Activated CD8-positive, alpha-beta T cell treated with anti-CD3 and anti-CD28 coated beads for 36 hours (primary cell): ENCODE measurements at regions not wholly inside any gene's neighbourhood (a gene's known extent, or its start where the extent isn't known, plus 50 kb on each side); places are given as distances from the start of the nearest gene placed in this dataset.

ENCODE experiments used
- ATAC-seq: fragments of 200-7000 bp; cut with Tn5 transposase; one replicate; pipeline ENCODE4 v1.10.0; 2021; ENCODE audit warnings: mild to moderate bottlenecking, moderate library complexity
- CTCF ChIA-PET: fragments of 350-600 bp; sonication (Branson Sonifier 250); formaldehyde crosslinking; loops from one replicate; lab custom pipeline; 2021; ENCODE audit warnings: antibody characterized with exemption; lab: Charles Lee
- POLR2A ChIA-PET: fragments of 350-600 bp; sonication (Branson Sonifier 250); formaldehyde crosslinking; loops from one replicate; lab custom pipeline; 2021; ENCODE audit warnings: antibody characterized with exemption; lab: Charles Lee
- DNase-seq: peaks from one replicate; pipeline ENCODE4 v3.0.0-alpha.2; 2020
- H3K27ac Mint-ChIP-seq: one replicate; pipeline ENCODE4 v1.8.0; 2021; ENCODE audit warnings: mild to moderate bottlenecking, mixed read lengths
- H3K27me3 Mint-ChIP-seq: one replicate; pipeline ENCODE4 v1.8.0; 2021; ENCODE audit warnings: mixed read lengths
- H3K36me3 Mint-ChIP-seq: one replicate; pipeline ENCODE4 v1.8.0; 2021; ENCODE audit warnings: low read depth, mixed read lengths
- H3K4me1 Mint-ChIP-seq: one replicate; pipeline ENCODE4 v1.8.0; 2021; ENCODE audit warnings: low read depth, mixed read lengths
- H3K4me3 Mint-ChIP-seq: one replicate; pipeline ENCODE4 v1.8.0; 2021; ENCODE audit warnings: mild to moderate bottlenecking, moderate library complexity, mixed read lengths
- H3K9me3 Mint-ChIP-seq: one replicate; pipeline ENCODE4 v1.8.0; 2021; ENCODE audit warnings: mixed read lengths
- CTCF ChIP-seq: fragments of 200-600 bp; IDR thresholded peaks from one replicate; pipeline ENCODE4 v1.8.0; 2022; ENCODE audit warnings: antibody characterized with exemption, mild to moderate bottlenecking
- intact Hi-C: fragments of 100-400 bp; cut with micrococcal nuclease; formaldehyde crosslinking; loops from one replicate; pipeline ENCODE4 v1.10.0; 2022

GRCh38 chr2:9715238-9715637 is 84.4 kb upstream of the YWHAQ start:
- ATAC-seq (no peak), DNase-seq (no peak)
- intact Hi-C loops, result no loop called here
- POLR2A ChIA-PET, result interaction anchor here (0.6 kb wide), 1 partner anchor 97 kb away, joined by 3 read pairs; no protein-coding TSS in a partner anchor
- no peaks in the 10 kb centered on the region for H3K36me3 Mint-ChIP-seq
- TF ChIP-seq CTCF, result no peak
- no peaks in the 10 kb centered on the region for H3K9me3 Mint-ChIP-seq
- H3K4me1 Mint-ChIP-seq, result peaks cover 12% of the 10 kb centered on the region
- H3K4me3 Mint-ChIP-seq, result no peak overlapping the region
- H3K27ac Mint-ChIP-seq, result no peak overlapping the region
- H3K27me3 Mint-ChIP-seq, result no peaks in the 10 kb centered on the region
- CTCF ChIA-PET, result no interaction called here

- ATAC-seq, result no peak
Observed at GRCh38 chr2:9717886-9718451, 87.2 kb upstream of the YWHAQ start.

GRCh38 chr2:9720352-9721093 is 89.7 kb upstream of the YWHAQ start:
- no peaks in the 10 kb centered on the region for H3K9me3 Mint-ChIP-seq
- no peaks in the 10 kb centered on the region for H3K27me3 Mint-ChIP-seq
- ChIA-PET CTCF (no interaction called here), POLR2A (no interaction called here)
- TF ChIP-seq CTCF, result no peak
- H3K36me3 Mint-ChIP-seq, result no peaks in the 10 kb centered on the region
- intact Hi-C loops, result no loop called here
- ATAC-seq (no peak), DNase-seq (no peak)
- H3K4me1 Mint-ChIP-seq, result no peaks in the 10 kb centered on the region
- H3K4me3 Mint-ChIP-seq, result no peak overlapping the region
- H3K27ac Mint-ChIP-seq, result no peak overlapping the region

More at GRCh38 chr2:9717886-9718451, 87.2 kb upstream of the YWHAQ start:
- intact Hi-C loops, result no loop called here
- H3K27ac Mint-ChIP-seq, result no peak overlapping the region
- H3K36me3 Mint-ChIP-seq, result no peaks in the 10 kb centered on the region
- TF ChIP-seq CTCF, result no peak
- H3K4me1 Mint-ChIP-seq, result no peaks in the 10 kb centered on the region
- H3K9me3 Mint-ChIP-seq, result no peaks in the 10 kb centered on the region
- ChIA-PET CTCF (no interaction called here), POLR2A (no interaction called here)
- DNase-seq, result no peak
- no peaks in the 10 kb centered on the region for H3K27me3 Mint-ChIP-seq
- no peak overlapping the region for H3K4me3 Mint-ChIP-seq

GRCh38 chr2:9721344-9721743 is 90.5 kb upstream of the YWHAQ start:
- POLR2A ChIA-PET, result no interaction called here
- intact Hi-C loops, result no loop called here
- TF ChIP-seq CTCF, result no peak
- DNase-seq (no peak), ATAC-seq (no peak)
- CTCF ChIA-PET, result no interaction called here
- Mint-ChIP-seq H3K9me3 (no peaks in the 10 kb centered on the region), H3K36me3 (no peaks in the 10 kb centered on the region), H3K27ac (no peak overlapping the region), H3K27me3 (no peaks in the 10 kb centered on the region), H3K4me3 (no peak overlapping the region), H3K4me1 (no peaks in the 10 kb centered on the region)

- TF ChIP-seq CTCF, result no peak
- no peaks in the 10 kb centered on the region for H3K4me1 Mint-ChIP-seq
- H3K27ac Mint-ChIP-seq, result no peak overlapping the region
- ChIA-PET CTCF (no interaction called here), POLR2A (no interaction called here)
- no peaks in the 10 kb centered on the region for H3K36me3 Mint-ChIP-seq
- ATAC-seq, result no peak
- no peaks in the 10 kb centered on the region for H3K9me3 Mint-ChIP-seq
- DNase-seq, result no peak
- intact Hi-C loops, result no loop called here
- no peak overlapping the region for H3K4me3 Mint-ChIP-seq
- H3K27me3 Mint-ChIP-seq, result no peaks in the 10 kb centered on the region
Observed at GRCh38 chr2:9722451-9722850, 91.7 kb upstream of the YWHAQ start.
